ENCODE measurements at regions not wholly inside any gene's neighbourhood (a gene's known extent, or its start where the extent isn't known, plus 50 kb on each side); places are given as distances from the start of the nearest gene placed in this dataset.

GRCh38 chr13:76029706-76030105, 393.6 kb downstream of the LMO7 start:
- intact Hi-C loops (cut with micrococcal nuclease; ENCODE audit: unreplicated experiment): no loop called here
- Histone ChIP-seq H3K9me3 (ENCODE audit: low read depth, low read length, poor library complexity, severe bottlenecking) (no peaks in the 10 kb centered on the region), H3K36me3 (ENCODE audit: insufficient read depth, low read length, poor library complexity, severe bottlenecking) (no peaks in the 10 kb centered on the region), H3K27me3 (replicated peaks; ENCODE audit: insufficient read depth, low read depth, low read length, poor library complexity) (peaks cover 17% of the 10 kb centered on the region), H3K4me1 (ENCODE audit: insufficient read depth, low read length, poor library complexity, severe bottlenecking) (no peaks in the 10 kb centered on the region), H3K4me3 (ENCODE audit: low read depth, low read length, poor library complexity, severe bottlenecking) (no peak overlapping the region), H3K27ac (ENCODE audit: low read depth, low read length, poor library complexity, severe bottlenecking) (no peak overlapping the region)
- no peak for DNase-seq (ENCODE audit: low spot score)
- BruUV-seq (replicated peaks): no TSS peak
- POLR2A ChIA-PET (ENCODE audit: low non-redundant PET): no interaction called here
- CTCF ChIA-PET: no interaction called here
- no peak for TF ChIP-seq EZH2 (IDR thresholded peaks at IDR 0.05; ENCODE audit: borderline replicate concordance, low read depth, low read length, poor library complexity, severe bottlenecking)
- TF ChIP-seq, protein P1, sequence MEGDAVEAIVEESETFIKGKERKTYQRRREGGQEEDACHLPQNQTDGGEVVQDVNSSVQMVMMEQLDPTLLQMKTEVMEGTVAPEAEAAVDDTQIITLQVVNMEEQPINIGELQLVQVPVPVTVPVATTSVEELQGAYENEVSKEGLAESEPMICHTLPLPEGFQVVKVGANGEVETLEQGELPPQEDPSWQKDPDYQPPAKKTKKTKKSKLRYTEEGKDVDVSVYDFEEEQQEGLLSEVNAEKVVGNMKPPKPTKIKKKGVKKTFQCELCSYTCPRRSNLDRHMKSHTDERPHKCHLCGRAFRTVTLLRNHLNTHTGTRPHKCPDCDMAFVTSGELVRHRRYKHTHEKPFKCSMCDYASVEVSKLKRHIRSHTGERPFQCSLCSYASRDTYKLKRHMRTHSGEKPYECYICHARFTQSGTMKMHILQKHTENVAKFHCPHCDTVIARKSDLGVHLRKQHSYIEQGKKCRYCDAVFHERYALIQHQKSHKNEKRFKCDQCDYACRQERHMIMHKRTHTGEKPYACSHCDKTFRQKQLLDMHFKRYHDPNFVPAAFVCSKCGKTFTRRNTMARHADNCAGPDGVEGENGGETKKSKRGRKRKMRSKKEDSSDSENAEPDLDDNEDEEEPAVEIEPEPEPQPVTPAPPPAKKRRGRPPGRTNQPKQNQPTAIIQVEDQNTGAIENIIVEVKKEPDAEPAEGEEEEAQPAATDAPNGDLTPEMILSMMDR (conservative IDR thresholded peaks at IDR 0.05; ENCODE audit: low read depth, low read length): no peak

- no peaks in the 10 kb centered on the region for H3K4me1 ChIP-seq (ENCODE audit: insufficient read depth, low read length, poor library complexity, severe bottlenecking)
- peaks cover 17% of the 10 kb centered on the region for H3K27me3 ChIP-seq (replicated peaks; ENCODE audit: insufficient read depth, low read depth, low read length, poor library complexity)
- DNase-seq (ENCODE audit: low spot score): no peak
- ChIA-PET CTCF (no interaction called here), POLR2A (ENCODE audit: low non-redundant PET) (no interaction called here)
- TF ChIP-seq, protein P1 (conservative IDR thresholded peaks at IDR 0.05; ENCODE audit: low read depth, low read length): no peak
- TF ChIP-seq EZH2 (IDR thresholded peaks at IDR 0.05; ENCODE audit: borderline replicate concordance, low read depth, low read length, poor library complexity, severe bottlenecking): no peak
- no peaks in the 10 kb centered on the region for H3K9me3 ChIP-seq (ENCODE audit: low read depth, low read length, poor library complexity, severe bottlenecking)
- no peak overlapping the region for H3K27ac ChIP-seq (ENCODE audit: low read depth, low read length, poor library complexity, severe bottlenecking)
- intact Hi-C loops (cut with micrococcal nuclease; ENCODE audit: unreplicated experiment): no loop called here
- H3K4me3 ChIP-seq (ENCODE audit: low read depth, low read length, poor library complexity, severe bottlenecking): no peak overlapping the region
- no TSS peak for BruUV-seq (replicated peaks)
- H3K36me3 ChIP-seq (ENCODE audit: insufficient read depth, low read length, poor library complexity, severe bottlenecking): no peaks in the 10 kb centered on the region
Observed at GRCh38 chr13:76029088-76029487, 393.0 kb downstream of the LMO7 start.

GRCh38 chr13:76027131-76027530, 391.0 kb downstream of the LMO7 start:
- CTCF ChIA-PET: no interaction called here
- no peak for DNase-seq (ENCODE audit: low spot score)
- H3K4me1 ChIP-seq (ENCODE audit: insufficient read depth, low read length, poor library complexity, severe bottlenecking): no peaks in the 10 kb centered on the region
- H3K36me3 ChIP-seq (ENCODE audit: insufficient read depth, low read length, poor library complexity, severe bottlenecking): no peaks in the 10 kb centered on the region
- H3K27me3 ChIP-seq (replicated peaks; ENCODE audit: insufficient read depth, low read depth, low read length, poor library complexity): peaks cover 7% of the 10 kb centered on the region
- no peak overlapping the region for H3K27ac ChIP-seq (ENCODE audit: low read depth, low read length, poor library complexity, severe bottlenecking)
- H3K4me3 ChIP-seq (ENCODE audit: low read depth, low read length, poor library complexity, severe bottlenecking): no peak overlapping the region
- no peak for TF ChIP-seq EZH2 (IDR thresholded peaks at IDR 0.05; ENCODE audit: borderline replicate concordance, low read depth, low read length, poor library complexity, severe bottlenecking)
- TF ChIP-seq, protein P1 (conservative IDR thresholded peaks at IDR 0.05; ENCODE audit: low read depth, low read length): no peak
- POLR2A ChIA-PET (ENCODE audit: low non-redundant PET): no interaction called here
- no TSS peak for BruUV-seq (replicated peaks)
- intact Hi-C loops (cut with micrococcal nuclease; ENCODE audit: unreplicated experiment): no loop called here
- no peaks in the 10 kb centered on the region for H3K9me3 ChIP-seq (ENCODE audit: low read depth, low read length, poor library complexity, severe bottlenecking)

Data from A673 (cell line).